ENCODE measurements at regions not wholly inside any gene's neighbourhood (a gene's known extent, or its start where the extent isn't known, plus 50 kb on each side); places are given as distances from the start of the nearest gene placed in this dataset.

DNA sequence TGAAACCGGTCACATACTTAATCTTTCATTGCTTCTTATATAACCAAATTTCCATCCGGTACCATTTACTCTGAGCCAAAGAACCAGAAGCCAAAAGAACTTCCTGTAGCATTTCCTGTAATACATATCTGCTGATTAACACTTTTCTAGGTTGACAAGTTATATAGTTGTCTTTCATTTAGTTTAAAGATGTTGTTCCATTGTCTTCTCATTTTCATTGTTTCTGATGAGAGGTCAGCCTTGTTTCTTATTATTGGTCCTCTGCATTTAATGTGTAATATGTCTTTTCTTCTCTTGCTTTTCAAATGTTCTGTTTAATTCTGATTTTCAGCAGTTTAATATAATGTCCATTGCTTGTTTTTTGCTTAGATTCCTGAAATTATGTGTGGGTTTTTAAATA, 214.5 kb upstream of the CCN2 start:
- ChIA-PET CTCF (no interaction called here), POLR2A (no interaction called here)
- Histone ChIP-seq H3K36me3 (ENCODE audit: insufficient read depth, low read length) (no peaks in the 10 kb centered on the region), H3K4me3 (ENCODE audit: low read length) (no peak overlapping the region), H3K27ac (ENCODE audit: low read depth in 1 of 2, low read length in 2 of 2) (no peak overlapping the region), H3K27me3 (ENCODE audit: control insufficient read depth in 1 of 2, insufficient read depth in 2 of 2, low read length in 2 of 2) (no peaks in the 10 kb centered on the region), H3K9me3 (ENCODE audit: control insufficient read depth in 1 of 2, insufficient read depth in 1 of 2, low read length in 2 of 2) (no peaks in the 10 kb centered on the region), H3K4me1 (ENCODE audit: insufficient read depth, low read length) (no peaks in the 10 kb centered on the region)
- TF ChIP-seq, protein P1, sequence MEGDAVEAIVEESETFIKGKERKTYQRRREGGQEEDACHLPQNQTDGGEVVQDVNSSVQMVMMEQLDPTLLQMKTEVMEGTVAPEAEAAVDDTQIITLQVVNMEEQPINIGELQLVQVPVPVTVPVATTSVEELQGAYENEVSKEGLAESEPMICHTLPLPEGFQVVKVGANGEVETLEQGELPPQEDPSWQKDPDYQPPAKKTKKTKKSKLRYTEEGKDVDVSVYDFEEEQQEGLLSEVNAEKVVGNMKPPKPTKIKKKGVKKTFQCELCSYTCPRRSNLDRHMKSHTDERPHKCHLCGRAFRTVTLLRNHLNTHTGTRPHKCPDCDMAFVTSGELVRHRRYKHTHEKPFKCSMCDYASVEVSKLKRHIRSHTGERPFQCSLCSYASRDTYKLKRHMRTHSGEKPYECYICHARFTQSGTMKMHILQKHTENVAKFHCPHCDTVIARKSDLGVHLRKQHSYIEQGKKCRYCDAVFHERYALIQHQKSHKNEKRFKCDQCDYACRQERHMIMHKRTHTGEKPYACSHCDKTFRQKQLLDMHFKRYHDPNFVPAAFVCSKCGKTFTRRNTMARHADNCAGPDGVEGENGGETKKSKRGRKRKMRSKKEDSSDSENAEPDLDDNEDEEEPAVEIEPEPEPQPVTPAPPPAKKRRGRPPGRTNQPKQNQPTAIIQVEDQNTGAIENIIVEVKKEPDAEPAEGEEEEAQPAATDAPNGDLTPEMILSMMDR (IDR thresholded peaks at IDR 0.05): no peak
- Mint-ChIP-seq H3K36me3 (ENCODE audit: low read depth) (no peaks in the 10 kb centered on the region), H3K4me3 (no peak overlapping the region), H3K27me3 (peaks cover 4% of the 10 kb centered on the region), H3K27ac (no peak overlapping the region), H3K9me3 (peaks cover 4% of the 10 kb centered on the region), H3K4me1 (ENCODE audit: low read depth) (no peaks in the 10 kb centered on the region)
- intact Hi-C loops (cut with DNase I, micrococcal nuclease): no loop called here
- ATAC-seq (ENCODE audit: poor library complexity) (no peak), DNase-seq (no peak)

DNA sequence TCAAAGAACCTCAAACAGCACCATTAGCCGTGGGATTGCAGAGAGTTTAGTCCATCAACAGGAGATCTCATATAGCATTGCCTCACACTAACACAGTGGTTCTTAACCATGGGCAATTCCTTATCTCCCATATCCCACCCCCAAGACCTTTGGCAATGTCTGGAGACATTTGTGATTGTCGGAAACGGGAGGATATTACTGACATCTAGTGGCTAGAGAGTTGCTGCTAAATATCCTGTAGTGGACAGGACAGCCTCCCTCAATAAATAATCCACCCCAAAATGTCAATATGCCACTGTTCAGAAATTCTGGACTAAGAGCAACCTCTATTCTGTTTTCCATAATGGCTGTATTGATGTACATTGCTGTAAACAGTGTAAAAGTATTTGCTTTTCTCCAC, 210.1 kb upstream of the CCN2 start:
- intact Hi-C loops (cut with DNase I, micrococcal nuclease): no loop called here
- H3K4me1 Mint-ChIP-seq (ENCODE audit: low read depth): no peaks in the 10 kb centered on the region
- Histone ChIP-seq H3K4me1 (ENCODE audit: insufficient read depth, low read length) (no peaks in the 10 kb centered on the region), H3K27ac (ENCODE audit: low read depth in 1 of 2, low read length in 2 of 2) (no peak overlapping the region), H3K36me3 (ENCODE audit: insufficient read depth, low read length) (no peaks in the 10 kb centered on the region), H3K4me3 (ENCODE audit: low read length) (no peak overlapping the region), H3K27me3 (ENCODE audit: control insufficient read depth in 1 of 2, insufficient read depth in 2 of 2, low read length in 2 of 2) (no peaks in the 10 kb centered on the region), H3K9me3 (ENCODE audit: control insufficient read depth in 1 of 2, insufficient read depth in 1 of 2, low read length in 2 of 2) (no peaks in the 10 kb centered on the region)
- peaks cover 4% of the 10 kb centered on the region for H3K9me3 Mint-ChIP-seq
- DNase-seq: no peak
- TF ChIP-seq, protein P1 (IDR thresholded peaks at IDR 0.05): no peak
- no peak overlapping the region for H3K27ac Mint-ChIP-seq
- H3K36me3 Mint-ChIP-seq (ENCODE audit: low read depth): no peaks in the 10 kb centered on the region
- no peak overlapping the region for H3K4me3 Mint-ChIP-seq
- peaks cover 5% of the 10 kb centered on the region for H3K27me3 Mint-ChIP-seq
- no peak for ATAC-seq (ENCODE audit: poor library complexity)
- POLR2A ChIA-PET: no interaction called here
- CTCF ChIA-PET: no interaction called here

DNA sequence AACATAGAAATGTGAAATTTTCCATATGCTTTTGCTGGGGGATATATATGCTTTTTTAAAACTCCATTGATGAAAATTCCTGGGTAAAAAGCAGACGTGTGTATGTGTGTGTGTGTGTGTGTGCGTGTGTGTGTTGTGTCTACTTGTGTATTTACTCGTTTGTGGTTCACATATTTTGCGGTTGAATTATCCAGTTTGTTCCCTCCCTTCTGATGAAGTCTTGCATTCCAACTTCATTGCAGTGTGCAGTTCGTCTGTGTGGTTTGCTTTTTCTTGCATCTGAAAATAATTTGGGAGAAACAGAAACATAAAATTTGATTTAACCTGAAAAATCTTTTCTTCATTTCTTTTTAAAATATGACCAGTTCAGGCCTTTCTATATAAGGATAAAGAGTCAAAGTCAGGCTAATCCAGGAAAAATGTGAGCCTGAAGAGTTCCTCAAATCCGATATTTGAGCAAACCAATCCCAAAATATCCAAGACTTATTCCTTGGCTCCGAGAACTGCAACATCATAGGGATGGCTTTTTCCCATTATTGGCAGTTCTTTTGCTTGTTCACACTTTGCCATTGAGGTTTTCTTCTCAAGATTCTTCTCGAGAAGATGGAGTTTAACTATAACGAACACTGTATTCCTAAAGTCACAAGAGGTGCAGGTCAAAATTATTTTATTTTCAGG, 202.2 kb upstream of the CCN2 start:
- ChIA-PET POLR2A (no interaction called here), CTCF (no interaction called here)
- H3K27ac Mint-ChIP-seq: no peak overlapping the region
- intact Hi-C loops (cut with DNase I, micrococcal nuclease): no loop called here
- Histone ChIP-seq H3K4me1 (ENCODE audit: insufficient read depth, low read length) (no peaks in the 10 kb centered on the region), H3K27ac (ENCODE audit: low read depth in 1 of 2, low read length in 2 of 2) (no peak overlapping the region), H3K36me3 (ENCODE audit: insufficient read depth, low read length) (no peaks in the 10 kb centered on the region), H3K9me3 (ENCODE audit: control insufficient read depth in 1 of 2, insufficient read depth in 1 of 2, low read length in 2 of 2) (no peaks in the 10 kb centered on the region), H3K4me3 (ENCODE audit: low read length) (no peak overlapping the region), H3K27me3 (ENCODE audit: control insufficient read depth in 1 of 2, insufficient read depth in 2 of 2, low read length in 2 of 2) (no peaks in the 10 kb centered on the region)
- no peaks in the 10 kb centered on the region for H3K27me3 Mint-ChIP-seq
- ATAC-seq (ENCODE audit: poor library complexity) (no peak), DNase-seq (no peak)
- H3K4me3 Mint-ChIP-seq: no peak overlapping the region
- H3K36me3 Mint-ChIP-seq (ENCODE audit: low read depth): no peaks in the 10 kb centered on the region
- H3K4me1 Mint-ChIP-seq (ENCODE audit: low read depth): no peaks in the 10 kb centered on the region
- no peaks in the 10 kb centered on the region for H3K9me3 Mint-ChIP-seq
- TF ChIP-seq, protein P1 (IDR thresholded peaks at IDR 0.05): no peak
